GF-D8 (cell line): ENCODE measurements at regions not wholly inside any gene's neighbourhood (a gene's known extent, or its start where the extent isn't known, plus 50 kb on each side); places are given as distances from the start of the nearest gene placed in this dataset.
"Not testable (repeated sequence)": the region's sequence is repeated elsewhere in the genome, so short reads cannot be mapped to it uniquely, and the experiment has no call there.

Experiments used
- DNase-seq: peaks from one replicate; lab custom pipeline; 2025; lab: John Stamatoyannopoulos, UW

DNA sequence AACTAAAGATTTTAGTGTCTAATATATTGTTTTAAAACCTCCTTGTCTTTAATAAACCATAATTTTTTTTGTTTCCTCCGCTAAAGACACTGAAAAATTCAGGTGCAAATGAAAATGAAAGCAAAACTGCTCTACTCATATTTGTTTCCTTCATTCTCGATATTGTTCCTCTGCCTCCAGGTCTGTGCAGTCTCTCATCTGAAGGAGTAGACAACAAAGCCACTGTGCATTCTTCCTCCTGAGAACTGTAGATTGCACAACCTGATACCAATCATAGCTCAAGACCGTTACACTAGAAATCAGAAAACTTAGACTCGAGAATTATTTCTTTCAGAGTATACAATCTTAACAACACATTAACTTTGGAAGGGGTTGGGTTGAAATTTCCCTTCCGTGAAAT is 373.1 kb upstream of the CXADR start:
- DNase-seq: no peak

GRCh38 chr21:17146426-17146825 is 366.4 kb upstream of the CXADR start:
- no peak for DNase-seq

- no peak for DNase-seq
Observed at GRCh38 chr21:17159697-17160096, 353.1 kb upstream of the CXADR start.

DNA sequence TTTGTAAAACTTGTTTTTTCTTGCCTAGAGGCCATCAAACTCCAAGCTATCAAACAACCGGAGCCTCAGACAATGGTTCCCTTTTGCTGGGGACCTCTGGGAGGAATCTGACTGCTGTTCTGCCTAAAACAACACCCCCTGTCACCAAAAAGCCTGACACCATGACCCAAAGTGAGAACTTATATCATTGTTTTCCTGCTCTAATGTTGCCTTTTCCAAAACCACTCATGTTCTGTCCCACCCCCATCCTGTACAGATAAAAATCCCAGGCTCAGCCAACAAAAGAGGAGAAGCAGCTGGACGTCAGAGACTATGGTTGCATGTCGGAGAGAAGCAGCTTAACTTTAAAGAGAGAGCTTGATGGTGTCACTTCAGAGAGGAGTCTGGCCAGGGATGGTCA is 327.2 kb upstream of the CXADR start:
- DNase-seq: no peak

DNA sequence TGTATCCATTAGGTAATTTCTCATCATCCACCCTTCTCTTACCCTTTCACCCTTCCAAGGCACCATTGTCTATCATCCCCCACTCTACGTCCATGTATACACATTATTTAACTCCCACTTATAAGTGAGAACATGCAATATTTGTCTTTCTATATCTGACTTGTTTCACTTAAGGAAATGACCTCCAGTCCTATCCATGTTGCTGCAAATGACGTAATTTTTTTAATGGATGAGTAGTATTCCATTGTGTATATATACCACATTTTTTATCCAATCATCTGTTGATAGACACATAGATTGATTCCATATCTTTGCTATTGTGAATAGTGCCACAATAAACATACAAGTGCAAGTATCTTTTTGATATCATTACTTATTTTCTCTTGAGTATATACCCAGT is 322.9 kb upstream of the CXADR start:
- DNase-seq: no peak

DNA sequence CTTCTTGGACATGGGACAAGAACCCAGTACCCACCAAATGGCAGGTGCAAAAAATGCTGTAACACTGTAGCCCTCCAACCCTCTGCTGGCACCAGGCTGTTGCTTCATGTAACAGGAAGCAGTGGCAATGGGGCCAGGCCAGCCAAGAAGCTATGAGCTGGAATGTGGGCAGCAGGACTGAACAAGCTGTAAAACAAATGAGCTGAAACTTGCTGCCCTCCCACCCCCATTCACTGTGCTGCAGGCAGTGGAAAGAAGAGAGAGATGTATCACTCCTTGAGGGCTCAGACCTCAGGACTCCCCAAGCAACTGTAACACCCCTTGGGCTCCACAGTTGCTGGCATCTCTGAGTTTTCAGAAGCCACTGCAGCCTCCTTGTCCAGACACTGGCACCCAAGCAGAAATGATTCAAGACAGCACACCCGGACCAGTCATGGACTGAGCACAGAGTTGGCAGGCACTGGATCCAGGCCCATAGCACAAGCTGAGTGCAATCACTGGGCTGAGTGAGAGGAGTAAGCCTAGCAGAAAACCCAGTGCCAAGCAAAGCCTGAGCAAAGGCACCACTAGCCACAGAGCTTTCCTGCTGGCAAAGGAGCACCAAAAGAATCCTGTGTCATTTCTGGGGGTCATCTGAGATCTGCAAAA is 321.4 kb upstream of the CXADR start:
- DNase-seq: no peak

- DNase-seq: no peak
Observed at GRCh38 chr21:17195351-17195750, 317.5 kb upstream of the CXADR start.

DNA sequence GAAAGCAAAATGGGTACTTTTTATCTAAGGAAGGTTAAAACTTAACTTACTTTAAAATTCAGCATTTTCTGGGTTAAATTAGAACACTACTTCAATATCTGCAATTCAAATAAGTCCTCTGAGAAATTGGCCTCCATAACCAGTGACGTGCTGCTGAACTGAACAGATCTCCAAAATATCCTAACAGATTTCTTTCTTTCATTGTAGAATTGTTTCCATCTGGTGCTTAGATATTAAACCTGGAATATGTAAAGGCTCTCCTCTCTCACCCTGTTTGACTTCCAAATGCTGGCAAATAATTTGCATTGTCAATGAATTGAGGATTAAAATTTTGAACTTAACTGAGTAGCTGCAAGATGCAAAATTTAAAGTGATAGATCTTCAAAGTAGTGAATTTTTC is 316.9 kb upstream of the CXADR start:
- DNase-seq: no peak

DNA sequence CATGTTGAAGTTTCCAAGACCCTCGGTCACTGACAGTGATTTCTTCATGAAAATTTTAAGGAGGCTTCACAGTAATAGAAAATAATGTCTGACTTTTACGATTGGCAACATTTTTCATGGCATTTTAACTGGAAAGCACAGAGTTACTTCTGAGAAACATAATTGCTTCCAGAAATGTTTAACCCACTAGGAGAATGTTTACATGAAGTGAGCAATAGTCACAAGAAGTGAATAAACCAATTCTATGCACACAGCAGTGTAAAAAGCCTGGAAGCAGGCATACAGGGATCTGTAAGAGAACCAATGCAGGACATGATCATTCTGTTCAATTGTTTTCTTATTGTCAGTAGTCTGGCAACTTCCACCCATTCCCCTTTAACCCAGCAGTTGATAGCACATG is 316.2 kb upstream of the CXADR start:
- no peak for DNase-seq

DNA sequence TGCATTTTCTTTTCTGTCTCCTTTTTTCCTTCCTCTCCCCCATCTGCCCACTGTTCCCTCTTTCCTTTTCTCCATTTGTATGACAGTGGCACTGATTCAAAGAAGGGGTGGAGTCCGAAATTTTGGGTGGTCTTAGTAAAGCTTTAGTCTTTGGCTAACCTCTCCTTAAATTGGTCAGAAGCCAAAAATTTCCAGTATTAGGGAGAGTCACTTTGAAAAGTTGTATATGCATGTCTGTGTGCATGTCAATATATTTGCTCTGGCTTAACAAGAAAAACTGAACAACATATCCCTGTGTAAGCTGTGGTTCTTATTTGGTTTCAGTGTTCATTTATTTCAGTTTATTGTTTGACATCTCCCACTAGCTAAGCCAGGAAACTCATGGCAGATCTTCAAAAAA is 314.8 kb upstream of the CXADR start:
- no peak for DNase-seq

DNA sequence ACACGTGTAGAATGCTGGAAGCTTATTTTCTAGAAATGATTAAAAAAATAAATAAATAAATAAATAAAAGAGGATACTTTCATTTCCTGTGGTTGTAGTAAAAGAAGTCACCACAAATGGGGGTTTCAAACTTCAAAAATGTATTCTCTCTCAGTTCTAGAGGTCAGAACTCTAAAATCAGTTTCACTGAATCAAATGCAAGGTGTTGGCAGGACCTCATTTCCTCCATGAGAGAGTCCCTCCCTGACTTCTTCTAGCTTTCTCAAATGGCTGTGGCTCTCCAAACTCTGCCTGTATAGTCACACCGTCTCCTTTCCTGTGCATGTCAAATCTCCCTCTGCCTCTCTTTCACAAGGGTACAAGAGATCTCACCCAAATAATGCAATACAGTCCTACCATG is 312.6 kb upstream of the CXADR start:
- no peak for DNase-seq

GRCh38 chr21:17201741-17202260 is 311.0 kb upstream of the CXADR start:
- DNase-seq: no peak

DNA sequence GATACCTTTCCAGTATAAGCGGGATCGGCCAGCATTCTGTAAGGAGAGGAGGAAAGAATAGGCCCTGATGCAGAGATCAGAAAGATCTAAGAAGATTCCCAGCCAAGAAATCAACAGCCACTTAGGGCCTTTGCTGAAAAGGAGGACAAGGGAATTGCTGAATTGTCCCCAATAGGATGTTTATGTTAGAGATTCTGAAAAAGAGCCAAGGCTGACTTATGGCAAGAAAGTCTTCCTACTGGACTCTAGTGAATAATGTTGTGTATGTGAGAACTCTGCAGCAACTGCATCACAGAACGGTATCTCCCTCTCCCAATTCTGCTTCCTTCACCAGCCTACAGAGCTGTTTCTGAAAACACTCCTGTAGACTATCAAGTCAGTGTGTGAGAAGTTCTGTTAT is 298.0 kb upstream of the CXADR start:
- DNase-seq: no peak

GRCh38 chr21:17219050-17219449 is 293.8 kb upstream of the CXADR start:
- not testable (repeated sequence) for DNase-seq

DNA sequence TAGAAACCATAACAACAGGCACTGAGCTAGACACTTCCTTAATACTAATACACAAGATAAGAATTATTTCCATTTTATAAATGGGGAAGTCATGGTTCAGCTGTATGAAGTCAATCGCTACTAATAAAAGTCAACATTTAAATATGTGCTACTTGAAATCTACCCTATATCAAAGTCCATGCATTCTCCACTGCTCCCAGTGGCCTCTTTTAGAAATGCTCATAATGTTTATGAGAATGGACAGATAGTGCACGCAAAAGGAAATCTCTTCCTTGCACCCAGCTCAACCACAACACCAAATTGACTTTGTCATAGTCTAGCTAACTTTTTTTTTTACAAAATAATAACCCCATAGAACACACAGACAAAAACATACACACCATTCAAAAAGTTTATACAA is 281.7 kb upstream of the CXADR start:
- DNase-seq: no peak

DNA sequence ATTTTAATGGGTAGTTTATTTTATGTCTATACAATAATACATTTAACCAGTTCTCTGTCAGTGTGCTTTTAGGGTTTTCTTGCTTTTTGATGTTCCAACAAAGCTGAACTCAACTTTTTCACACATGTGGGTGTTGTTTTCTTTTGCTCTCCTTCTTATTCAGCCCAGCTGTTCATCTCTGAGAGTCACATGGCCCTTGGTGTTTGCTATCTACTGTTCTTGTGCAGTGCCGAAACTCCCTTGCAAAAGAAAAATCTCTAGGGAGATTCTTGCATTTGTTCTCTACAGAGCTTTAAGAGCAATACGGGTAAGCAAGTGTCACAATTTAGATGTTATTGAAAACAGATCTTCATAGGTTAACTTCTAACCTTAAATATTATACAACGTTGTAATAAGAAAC is 281.1 kb upstream of the CXADR start:
- DNase-seq: no peak

DNA sequence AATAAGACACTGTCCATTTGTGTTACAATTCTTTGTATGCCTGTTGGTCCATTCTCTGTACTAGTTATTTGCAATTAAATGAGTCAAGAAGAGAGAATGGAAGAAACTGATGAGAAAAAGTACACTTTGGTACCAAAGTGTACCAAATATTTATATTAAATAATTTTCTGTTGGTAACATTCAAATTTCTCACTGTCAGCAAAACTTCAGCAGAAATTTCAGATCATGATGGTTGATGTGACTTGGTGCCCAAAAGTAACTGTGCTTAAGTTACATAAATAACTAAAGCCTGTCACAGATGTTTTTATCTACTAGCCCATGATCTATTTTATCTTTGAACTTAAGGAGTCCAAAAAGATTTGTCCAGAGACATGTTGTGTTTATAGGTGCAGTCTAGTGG is 274.4 kb upstream of the CXADR start:
- no peak for DNase-seq

DNA sequence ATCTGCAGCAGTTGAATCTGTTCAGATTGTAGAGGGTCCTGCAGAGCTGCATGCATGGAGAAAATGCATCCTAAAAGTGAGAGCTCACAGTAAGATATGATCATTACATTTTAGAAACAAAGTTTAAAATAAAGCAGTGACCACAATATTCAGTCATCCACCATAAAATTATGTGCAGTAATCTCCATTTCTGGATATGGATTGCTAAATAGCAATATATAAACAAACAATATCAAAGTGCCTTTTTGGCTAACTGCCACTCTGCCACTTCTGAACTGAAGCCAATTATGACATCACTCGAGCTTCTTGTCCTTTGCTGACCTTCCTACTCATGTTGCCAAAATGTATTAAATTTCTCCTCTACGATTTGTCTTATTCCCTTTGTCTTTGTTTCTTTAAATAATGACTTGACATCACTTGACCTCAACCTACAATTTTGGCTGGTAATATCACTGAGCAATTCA is 262.0 kb upstream of the CXADR start:
- no peak for DNase-seq

GRCh38 chr21:17257784-17258183 is 255.1 kb upstream of the CXADR start:
- no peak for DNase-seq

GRCh38 chr21:17264182-17264581 is 248.7 kb upstream of the CXADR start:
- no peak for DNase-seq

DNA sequence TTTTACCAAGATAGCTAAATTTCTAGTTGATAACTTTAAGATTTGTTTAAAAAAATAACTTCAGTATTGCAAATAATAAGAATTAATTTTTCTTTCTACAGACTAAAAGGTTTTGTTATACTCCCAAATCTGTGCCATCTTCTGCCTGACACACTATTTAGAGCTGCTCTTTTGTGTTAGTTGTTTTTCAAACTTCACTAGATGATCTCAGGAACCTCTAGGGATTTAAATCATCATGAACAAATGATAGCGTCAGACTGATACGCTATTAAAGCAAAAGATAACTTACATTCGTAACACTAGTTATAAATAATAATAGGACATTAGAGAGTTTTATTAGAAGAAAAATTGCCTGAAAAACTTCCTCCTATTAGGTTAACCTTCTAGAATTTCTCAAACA is 243.1 kb upstream of the CXADR start:
- DNase-seq: no peak

DNA sequence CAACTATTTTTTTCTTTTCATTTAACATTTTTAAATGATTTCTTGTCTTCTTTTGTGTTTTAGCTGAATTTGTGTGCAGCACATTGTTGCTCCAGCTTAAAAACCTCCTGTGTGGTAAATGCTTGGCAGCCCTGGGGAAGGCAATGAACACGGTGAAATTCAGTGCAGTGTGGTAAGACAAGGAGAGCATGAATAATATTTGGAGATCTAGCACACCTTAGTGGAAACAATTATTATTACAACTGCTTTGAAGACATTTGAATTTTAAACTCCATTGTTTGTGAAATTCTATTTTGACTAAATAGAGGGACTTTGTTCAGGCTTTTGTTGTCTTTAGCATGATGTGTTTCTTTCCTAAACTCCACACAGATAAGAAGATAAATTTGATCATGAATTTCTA is 242.6 kb upstream of the CXADR start:
- DNase-seq: no peak

GRCh38 chr21:17279663-17280062 is 233.2 kb upstream of the CXADR start:
- no peak for DNase-seq

GRCh38 chr21:17293016-17293562 is 219.8 kb upstream of the CXADR start:
- DNase-seq: not testable (repeated sequence)
